SK-N-SH treated with all-trans-retinoic acid at 6 μM for 48 hours (cell line): ENCODE measurements at regions not wholly inside any gene's neighbourhood (a gene's known extent, or its start where the extent isn't known, plus 50 kb on each side); places are given as distances from the start of the nearest gene placed in this dataset.

ENCODE experiments used
- ATAC-seq: fragments of 200-7000 bp; cut with Tn5 transposase; 3 replicates; pipeline ENCODE4 v1.9.1; 2020; ENCODE audit warnings: mild to moderate bottlenecking, moderate library complexity
- ARNTL ChIP-seq: fragments of 450-650 bp; formaldehyde crosslinking; IDR thresholded peaks from 2 replicates; pipeline ENCODE4 v1.5.0; 2020; ENCODE audit warnings: low read depth, mild to moderate bottlenecking, moderate library complexity, borderline replicate concordance
- BACH2 ChIP-seq: fragments of 250-450 bp; sonication (Bioruptor Pico); IDR thresholded peaks from 2 replicates; pipeline ENCODE4 v1.9.0; 2021; ENCODE audit warnings: mild to moderate bottlenecking, borderline replicate concordance
- CSDC2 ChIP-seq: fragments of 250-450 bp; sonication (Bioruptor Pico); IDR thresholded peaks from 2 replicates; pipeline ENCODE4 v1.5.0; 2020; ENCODE audit warnings: mild to moderate bottlenecking, moderate library complexity
- ESRRG ChIP-seq: fragments of 250-450 bp; sonication (Bioruptor Pico); IDR thresholded peaks from 2 replicates; pipeline ENCODE4 v1.6.1; 2021; ENCODE audit warnings: mild to moderate bottlenecking
- GLIS3 ChIP-seq: fragments of 250-450 bp; sonication (Bioruptor Pico); IDR thresholded peaks from 2 replicates; pipeline ENCODE4 v1.5.0; 2020; ENCODE audit warnings: mild to moderate bottlenecking, moderate library complexity
- ISL1 ChIP-seq: fragments of 250-450 bp; sonication (Bioruptor Pico); IDR thresholded peaks from 2 replicates; pipeline ENCODE4 v2.1.2; 2022; ENCODE audit warnings: mild to moderate bottlenecking, moderate library complexity
- PPARA ChIP-seq: fragments of 250-450 bp; sonication (Bioruptor Pico); IDR thresholded peaks from 2 replicates; pipeline ENCODE4 v1.5.0; 2020; ENCODE audit warnings: mild to moderate bottlenecking, borderline replicate concordance
- RARB ChIP-seq: fragments of 250-450 bp; sonication (Bioruptor Pico); IDR thresholded peaks from 2 replicates; pipeline ENCODE4 v1.8.0; 2021; ENCODE audit warnings: mild to moderate bottlenecking, moderate library complexity
- TCF4 ChIP-seq: fragments of 250-450 bp; sonication (Bioruptor Pico); IDR thresholded peaks from 2 replicates; pipeline ENCODE4 v1.8.0; 2021; ENCODE audit warnings: mild to moderate bottlenecking, moderate library complexity, borderline replicate concordance
- TOX ChIP-seq: fragments of 250-450 bp; sonication (Bioruptor Pico); IDR thresholded peaks from 2 replicates; pipeline ENCODE4 v1.8.0; 2021; ENCODE audit warnings: mild to moderate bottlenecking, moderate library complexity, borderline replicate concordance
- ZC3H10 ChIP-seq: fragments of 250-450 bp; sonication (Bioruptor Pico); IDR thresholded peaks from 2 replicates; pipeline ENCODE4 v1.5.1; 2021; ENCODE audit warnings: mild to moderate bottlenecking, moderate library complexity
- ZFP3 ChIP-seq: fragments of 250-450 bp; sonication (Bioruptor Pico); IDR thresholded peaks from 2 replicates; pipeline ENCODE4 v1.5.0; 2020; ENCODE audit warnings: mild to moderate bottlenecking, moderate library complexity
- ZFP30 ChIP-seq: fragments of 450-650 bp; formaldehyde crosslinking; IDR thresholded peaks from 2 replicates; pipeline ENCODE4 v1.5.0; 2022; ENCODE audit warnings: mild to moderate bottlenecking, moderate library complexity
- ZNF565 ChIP-seq: fragments of 450-650 bp; formaldehyde crosslinking; conservative IDR thresholded peaks from 2 replicates; pipeline ENCODE4 v1.5.0; 2020; ENCODE audit warnings: low read depth, mild to moderate bottlenecking, moderate library complexity
- ZNF70 ChIP-seq: fragments of 450-650 bp; formaldehyde crosslinking; IDR thresholded peaks from 2 replicates; pipeline ENCODE4 v1.5.0; 2020; ENCODE audit warnings: mild to moderate bottlenecking, moderate library complexity
- ZNF8 ChIP-seq: fragments of 450-650 bp; formaldehyde crosslinking; IDR thresholded peaks from 2 replicates; pipeline ENCODE4 v1.5.0; 2020; ENCODE audit warnings: mild to moderate bottlenecking, moderate library complexity
- TF ChIP-seq, protein P1 (sequence below): fragments of 250-450 bp; sonication (Bioruptor Pico); IDR thresholded peaks from 2 replicates; pipeline ENCODE4 v1.8.0; 2021; ENCODE audit warnings: low read depth, mild to moderate bottlenecking, moderate library complexity, borderline replicate concordance
- TF ChIP-seq, protein P2 (sequence below): fragments of 250-450 bp; sonication (Bioruptor Pico); IDR thresholded peaks from 2 replicates; pipeline ENCODE4 v1.5.1; 2021; ENCODE audit warnings: mild to moderate bottlenecking, moderate library complexity
- TF ChIP-seq, protein P3 (sequence below): fragments of 250-450 bp; sonication (Bioruptor Pico); IDR thresholded peaks from 2 replicates; pipeline ENCODE4 v1.8.0; 2020; ENCODE audit warnings: mild to moderate bottlenecking, moderate library complexity, borderline replicate concordance
- TF ChIP-seq, protein P4 (sequence below): fragments of 250-450 bp; sonication (Bioruptor Pico); IDR thresholded peaks from 2 replicates; pipeline ENCODE4 v1.5.0; 2020; ENCODE audit warnings: mild to moderate bottlenecking, moderate library complexity
- TF ChIP-seq, protein P5 (sequence below): fragments of 250-450 bp; sonication (Bioruptor Pico); IDR thresholded peaks from 2 replicates; pipeline ENCODE4 v1.5.1; 2020; ENCODE audit warnings: low read depth, mild to moderate bottlenecking, moderate library complexity

DNA sequence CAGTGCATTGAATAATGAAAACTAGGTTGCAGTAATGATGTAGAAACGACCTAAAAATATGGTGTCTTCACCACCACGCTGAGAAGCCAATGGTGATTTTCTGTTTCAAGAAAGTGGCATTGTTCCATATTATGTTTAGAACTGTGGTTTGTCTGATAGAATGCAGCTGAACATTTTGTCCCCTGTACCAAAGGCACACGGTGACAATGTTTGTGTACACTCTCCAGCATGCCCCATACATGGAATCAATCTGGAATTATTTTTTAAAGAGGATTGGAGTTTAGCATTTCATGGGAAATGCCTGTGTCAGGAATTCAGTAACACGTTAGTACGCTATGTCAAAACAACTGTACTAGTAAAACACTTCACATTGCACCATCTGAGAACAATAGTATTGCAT is 237.4 kb upstream of the AUTS2 start:
- no peak for ATAC-seq
- TF ChIP-seq RARB (CRISPR knock-in tag) (no peak), TOX (no peak), CSDC2 (CRISPR knock-in tag) (no peak)

DNA sequence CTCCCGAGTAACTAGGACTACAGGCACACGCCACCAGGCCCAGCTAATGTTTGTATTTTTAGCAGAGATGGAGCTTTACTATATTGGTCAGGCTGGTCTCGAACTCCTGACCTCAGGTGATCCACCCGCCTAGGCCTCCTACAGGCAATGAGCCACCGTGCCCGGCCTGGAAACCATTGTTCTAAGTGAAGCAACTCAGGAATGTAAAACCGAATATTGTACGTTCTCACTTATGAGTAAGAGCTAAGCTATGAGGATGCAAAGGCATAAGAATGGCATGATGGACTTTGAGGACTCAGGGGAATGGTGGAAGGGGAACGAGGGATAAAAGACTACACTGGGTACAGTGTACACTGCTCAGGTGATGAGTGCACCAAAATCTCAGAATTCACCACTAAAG is 235.1 kb upstream of the AUTS2 start:
- TF ChIP-seq, protein P1, sequence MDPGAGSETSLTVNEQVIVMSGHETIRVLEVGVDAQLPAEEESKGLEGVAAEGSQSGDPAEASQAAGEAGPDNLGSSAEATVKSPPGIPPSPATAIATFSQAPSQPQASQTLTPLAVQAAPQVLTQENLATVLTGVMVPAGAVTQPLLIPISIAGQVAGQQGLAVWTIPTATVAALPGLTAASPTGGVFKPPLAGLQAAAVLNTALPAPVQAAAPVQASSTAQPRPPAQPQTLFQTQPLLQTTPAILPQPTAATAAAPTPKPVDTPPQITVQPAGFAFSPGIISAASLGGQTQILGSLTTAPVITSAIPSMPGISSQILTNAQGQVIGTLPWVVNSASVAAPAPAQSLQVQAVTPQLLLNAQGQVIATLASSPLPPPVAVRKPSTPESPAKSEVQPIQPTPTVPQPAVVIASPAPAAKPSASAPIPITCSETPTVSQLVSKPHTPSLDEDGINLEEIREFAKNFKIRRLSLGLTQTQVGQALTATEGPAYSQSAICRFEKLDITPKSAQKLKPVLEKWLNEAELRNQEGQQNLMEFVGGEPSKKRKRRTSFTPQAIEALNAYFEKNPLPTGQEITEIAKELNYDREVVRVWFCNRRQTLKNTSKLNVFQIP = no peak
- no peak for TF ChIP-seq ZFP3 (CRISPR knock-in tag)
- TF ChIP-seq ARNTL (CRISPR knock-in tag) = no peak
- TF ChIP-seq, protein P2, sequence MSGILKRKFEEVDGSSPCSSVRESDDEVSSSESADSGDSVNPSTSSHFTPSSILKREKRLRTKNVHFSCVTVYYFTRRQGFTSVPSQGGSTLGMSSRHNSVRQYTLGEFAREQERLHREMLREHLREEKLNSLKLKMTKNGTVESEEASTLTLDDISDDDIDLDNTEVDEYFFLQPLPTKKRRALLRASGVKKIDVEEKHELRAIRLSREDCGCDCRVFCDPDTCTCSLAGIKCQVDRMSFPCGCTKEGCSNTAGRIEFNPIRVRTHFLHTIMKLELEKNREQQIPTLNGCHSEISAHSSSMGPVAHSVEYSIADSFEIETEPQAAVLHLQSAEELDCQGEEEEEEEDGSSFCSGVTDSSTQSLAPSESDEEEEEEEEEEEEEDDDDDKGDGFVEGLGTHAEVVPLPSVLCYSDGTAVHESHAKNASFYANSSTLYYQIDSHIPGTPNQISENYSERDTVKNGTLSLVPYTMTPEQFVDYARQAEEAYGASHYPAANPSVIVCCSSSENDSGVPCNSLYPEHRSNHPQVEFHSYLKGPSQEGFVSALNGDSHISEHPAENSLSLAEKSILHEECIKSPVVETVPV (CRISPR knock-in tag) = no peak
- TF ChIP-seq ISL1 (CRISPR knock-in tag) = no peak
- TF ChIP-seq ZFP30 (CRISPR knock-in tag) = no peak
- no peak for TF ChIP-seq PPARA (CRISPR knock-in tag)
- no peak for TF ChIP-seq ZNF70 (CRISPR knock-in tag)
- TF ChIP-seq, protein P3, sequence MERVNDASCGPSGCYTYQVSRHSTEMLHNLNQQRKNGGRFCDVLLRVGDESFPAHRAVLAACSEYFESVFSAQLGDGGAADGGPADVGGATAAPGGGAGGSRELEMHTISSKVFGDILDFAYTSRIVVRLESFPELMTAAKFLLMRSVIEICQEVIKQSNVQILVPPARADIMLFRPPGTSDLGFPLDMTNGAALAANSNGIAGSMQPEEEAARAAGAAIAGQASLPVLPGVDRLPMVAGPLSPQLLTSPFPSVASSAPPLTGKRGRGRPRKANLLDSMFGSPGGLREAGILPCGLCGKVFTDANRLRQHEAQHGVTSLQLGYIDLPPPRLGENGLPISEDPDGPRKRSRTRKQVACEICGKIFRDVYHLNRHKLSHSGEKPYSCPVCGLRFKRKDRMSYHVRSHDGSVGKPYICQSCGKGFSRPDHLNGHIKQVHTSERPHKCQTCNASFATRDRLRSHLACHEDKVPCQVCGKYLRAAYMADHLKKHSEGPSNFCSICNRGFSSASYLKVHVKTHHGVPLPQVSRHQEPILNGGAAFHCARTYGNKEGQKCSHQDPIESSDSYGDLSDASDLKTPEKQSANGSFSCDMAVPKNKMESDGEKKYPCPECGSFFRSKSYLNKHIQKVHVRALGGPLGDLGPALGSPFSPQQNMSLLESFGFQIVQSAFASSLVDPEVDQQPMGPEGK = no peak
- no peak for TF ChIP-seq ZNF565 (CRISPR knock-in tag)
- TF ChIP-seq CSDC2 (CRISPR knock-in tag) = no peak
- TF ChIP-seq, protein P4, sequence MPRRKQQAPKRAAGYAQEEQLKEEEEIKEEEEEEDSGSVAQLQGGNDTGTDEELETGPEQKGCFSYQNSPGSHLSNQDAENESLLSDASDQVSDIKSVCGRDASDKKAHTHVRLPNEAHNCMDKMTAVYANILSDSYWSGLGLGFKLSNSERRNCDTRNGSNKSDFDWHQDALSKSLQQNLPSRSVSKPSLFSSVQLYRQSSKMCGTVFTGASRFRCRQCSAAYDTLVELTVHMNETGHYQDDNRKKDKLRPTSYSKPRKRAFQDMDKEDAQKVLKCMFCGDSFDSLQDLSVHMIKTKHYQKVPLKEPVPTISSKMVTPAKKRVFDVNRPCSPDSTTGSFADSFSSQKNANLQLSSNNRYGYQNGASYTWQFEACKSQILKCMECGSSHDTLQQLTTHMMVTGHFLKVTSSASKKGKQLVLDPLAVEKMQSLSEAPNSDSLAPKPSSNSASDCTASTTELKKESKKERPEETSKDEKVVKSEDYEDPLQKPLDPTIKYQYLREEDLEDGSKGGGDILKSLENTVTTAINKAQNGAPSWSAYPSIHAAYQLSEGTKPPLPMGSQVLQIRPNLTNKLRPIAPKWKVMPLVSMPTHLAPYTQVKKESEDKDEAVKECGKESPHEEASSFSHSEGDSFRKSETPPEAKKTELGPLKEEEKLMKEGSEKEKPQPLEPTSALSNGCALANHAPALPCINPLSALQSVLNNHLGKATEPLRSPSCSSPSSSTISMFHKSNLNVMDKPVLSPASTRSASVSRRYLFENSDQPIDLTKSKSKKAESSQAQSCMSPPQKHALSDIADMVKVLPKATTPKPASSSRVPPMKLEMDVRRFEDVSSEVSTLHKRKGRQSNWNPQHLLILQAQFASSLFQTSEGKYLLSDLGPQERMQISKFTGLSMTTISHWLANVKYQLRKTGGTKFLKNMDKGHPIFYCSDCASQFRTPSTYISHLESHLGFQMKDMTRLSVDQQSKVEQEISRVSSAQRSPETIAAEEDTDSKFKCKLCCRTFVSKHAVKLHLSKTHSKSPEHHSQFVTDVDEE = no peak
- TF ChIP-seq BACH2 = no peak
- no peak for TF ChIP-seq TOX
- TF ChIP-seq, protein P5, sequence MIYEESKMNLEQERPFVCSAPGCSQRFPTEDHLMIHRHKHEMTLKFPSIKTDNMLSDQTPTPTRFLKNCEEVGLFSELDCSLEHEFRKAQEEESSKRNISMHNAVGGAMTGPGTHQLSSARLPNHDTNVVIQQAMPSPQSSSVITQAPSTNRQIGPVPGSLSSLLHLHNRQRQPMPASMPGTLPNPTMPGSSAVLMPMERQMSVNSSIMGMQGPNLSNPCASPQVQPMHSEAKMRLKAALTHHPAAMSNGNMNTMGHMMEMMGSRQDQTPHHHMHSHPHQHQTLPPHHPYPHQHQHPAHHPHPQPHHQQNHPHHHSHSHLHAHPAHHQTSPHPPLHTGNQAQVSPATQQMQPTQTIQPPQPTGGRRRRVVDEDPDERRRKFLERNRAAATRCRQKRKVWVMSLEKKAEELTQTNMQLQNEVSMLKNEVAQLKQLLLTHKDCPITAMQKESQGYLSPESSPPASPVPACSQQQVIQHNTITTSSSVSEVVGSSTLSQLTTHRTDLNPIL (CRISPR knock-in tag) = no peak
- TF ChIP-seq, all 23 proteins: peak for 0
- ATAC-seq = no peak

DNA sequence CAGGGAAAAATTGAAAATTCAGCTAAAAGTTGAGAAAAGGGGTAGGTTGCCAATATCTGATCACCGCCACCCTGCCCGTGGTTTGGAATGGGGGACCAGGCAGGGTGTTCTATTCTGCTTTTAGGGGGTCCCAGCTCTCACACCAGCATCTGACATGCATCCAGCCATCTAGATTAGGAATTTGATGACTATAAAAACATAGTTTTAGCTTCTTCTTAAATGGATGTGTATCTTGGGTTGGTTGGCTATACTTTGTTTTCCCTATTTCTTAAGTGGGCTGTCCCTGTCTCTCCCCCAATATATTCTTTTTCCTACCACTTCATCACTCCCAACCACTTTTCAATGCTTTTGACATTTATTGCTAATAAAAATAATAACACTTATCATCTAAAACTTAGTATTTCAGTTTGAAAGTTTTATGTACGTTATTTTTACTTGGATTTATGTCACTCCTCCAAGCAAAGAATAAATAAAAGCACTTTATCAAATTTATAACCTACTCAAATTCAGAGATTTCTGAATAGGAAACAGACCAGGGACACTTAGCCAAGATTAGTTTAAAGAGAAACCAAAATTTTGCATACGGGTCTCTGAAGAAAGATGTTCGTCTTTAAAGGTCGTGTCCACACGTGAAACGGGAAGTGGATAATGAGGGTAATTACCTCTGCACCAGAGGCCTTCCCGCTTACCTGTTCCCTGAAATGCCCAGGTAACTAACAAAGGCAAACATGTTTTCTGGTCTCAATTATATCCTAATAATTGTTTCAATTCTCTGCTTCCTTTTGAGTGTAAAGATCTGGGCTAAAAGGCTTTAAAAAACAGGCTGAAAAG is 233.2 kb upstream of the AUTS2 start:
- TF ChIP-seq ZC3H10 (CRISPR knock-in tag) = no peak
- TF ChIP-seq ZNF565 (CRISPR knock-in tag) = no peak
- no peak for TF ChIP-seq TCF4 (CRISPR knock-in tag)
- no peak for TF ChIP-seq CSDC2 (CRISPR knock-in tag)
- TF ChIP-seq ZNF8 (CRISPR knock-in tag) = no peak
- no peak for TF ChIP-seq ARNTL (CRISPR knock-in tag)
- TF ChIP-seq BACH2 = no peak
- TF ChIP-seq ZNF70 (CRISPR knock-in tag) = no peak
- TF ChIP-seq ESRRG (CRISPR knock-in tag) = no peak
- TF ChIP-seq GLIS3 (CRISPR knock-in tag) = no peak
- ATAC-seq = no peak
